ENCODE measurements at regions not wholly inside any gene's neighbourhood (a gene's known extent, or its start where the extent isn't known, plus 50 kb on each side); places are given as distances from the start of the nearest gene placed in this dataset.
"Not testable (repeated sequence)": the region's sequence is repeated elsewhere in the genome, so short reads cannot be mapped to it uniquely, and the experiment has no call there.

DNA sequence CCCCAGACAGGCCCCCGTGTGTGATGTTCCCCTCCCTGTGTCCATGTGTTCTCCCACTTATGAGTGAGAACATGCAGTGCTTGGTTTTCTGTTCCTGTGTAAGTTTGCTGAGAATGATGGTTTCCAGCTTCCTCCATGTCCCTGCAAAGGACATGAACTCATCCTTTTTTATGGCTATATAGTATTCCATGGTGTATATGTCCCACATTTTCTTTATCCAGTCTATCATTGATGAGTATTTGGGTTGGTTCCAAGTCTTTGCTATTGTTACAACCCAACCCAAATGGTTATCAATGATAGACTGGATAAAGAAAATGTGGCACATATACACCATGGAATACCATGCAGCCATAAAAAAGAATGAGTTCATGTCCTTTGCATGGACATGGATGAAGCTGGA is 184.5 kb downstream of the PDCD6IP start:
- not testable (repeated sequence) for TF ChIP-seq CTCF, EP300 (IDR thresholded peaks at IDR 0.05)

Measured in sigmoid colon (tissue), 4 donors.